ENCODE measurements at regions not wholly inside any gene's neighbourhood (a gene's known extent, or its start where the extent isn't known, plus 50 kb on each side); places are given as distances from the start of the nearest gene placed in this dataset.

DNA sequence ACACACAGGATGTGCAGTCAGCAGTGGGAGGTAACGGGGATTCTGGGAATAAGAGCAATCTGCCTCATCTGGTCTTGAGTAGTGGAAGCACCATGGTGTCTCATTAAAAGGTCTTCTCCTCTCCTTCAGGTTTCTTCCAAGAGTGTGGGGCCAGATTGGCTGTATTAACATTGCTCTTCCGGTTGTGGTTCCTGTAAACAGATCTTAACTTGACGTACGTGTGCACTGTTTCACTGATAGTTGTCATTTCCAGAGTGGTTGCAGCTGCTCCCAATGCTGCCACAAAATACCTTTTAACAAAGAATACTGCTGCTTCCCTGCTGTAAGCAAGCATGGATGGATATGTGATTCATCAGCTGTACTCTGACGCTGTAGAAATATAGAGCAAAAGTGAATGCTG lies 1443.4 kb upstream of the TENM3 start:
- POLR2A ChIA-PET = interaction anchor here (0.6 kb wide), 1 partner anchor 361 kb away, joined by 3 read pairs; no protein-coding TSS in a partner anchor

GRCh38 chr4:180805101-180805500 lies 1438.1 kb upstream of the TENM3 start:
- no peaks in the 10 kb centered on the region for H3K4me1 Mint-ChIP-seq (ENCODE audit: insufficient read depth, unreplicated experiment)
- no peaks in the 10 kb centered on the region for H3K9me3 Mint-ChIP-seq (ENCODE audit: unreplicated experiment)
- no peaks in the 10 kb centered on the region for H3K36me3 Mint-ChIP-seq (ENCODE audit: insufficient read depth, unreplicated experiment)
- DNase-seq (ENCODE audit: unreplicated experiment) = no peak
- BruUV-seq (replicated peaks) = no TSS peak
- no peak overlapping the region for H3K4me3 Mint-ChIP-seq (ENCODE audit: unreplicated experiment)
- no peak for TF ChIP-seq CTCF (IDR thresholded peaks at IDR 0.05; ENCODE audit: unreplicated experiment)
- H3K27me3 Mint-ChIP-seq (ENCODE audit: insufficient read depth, unreplicated experiment) = no peaks in the 10 kb centered on the region
- intact Hi-C loops (cut with micrococcal nuclease) = no loop called here
- POLR2A ChIA-PET = interaction anchor here (0.5 kb wide), 1 partner anchor 1252 kb away, joined by 3 read pairs; no protein-coding TSS in a partner anchor
- no peak overlapping the region for H3K27ac Mint-ChIP-seq (ENCODE audit: low read depth, unreplicated experiment)
- CTCF ChIA-PET = no interaction called here

More for the DNA sequence above, 1443.4 kb upstream of the TENM3 start:
- no peaks in the 10 kb centered on the region for H3K36me3 Mint-ChIP-seq (ENCODE audit: insufficient read depth, unreplicated experiment)
- TF ChIP-seq CTCF (IDR thresholded peaks at IDR 0.05; ENCODE audit: unreplicated experiment) = no peak
- no peaks in the 10 kb centered on the region for H3K9me3 Mint-ChIP-seq (ENCODE audit: unreplicated experiment)
- intact Hi-C loops (cut with micrococcal nuclease) = no loop called here
- H3K27me3 Mint-ChIP-seq (ENCODE audit: insufficient read depth, unreplicated experiment) = no peaks in the 10 kb centered on the region
- no peaks in the 10 kb centered on the region for H3K4me1 Mint-ChIP-seq (ENCODE audit: insufficient read depth, unreplicated experiment)
- H3K4me3 Mint-ChIP-seq (ENCODE audit: unreplicated experiment) = no peak overlapping the region
- DNase-seq (ENCODE audit: unreplicated experiment) = no peak
- H3K27ac Mint-ChIP-seq (ENCODE audit: low read depth, unreplicated experiment) = no peak overlapping the region
- CTCF ChIA-PET = no interaction called here
- BruUV-seq (replicated peaks) = no TSS peak

GRCh38 chr4:180808862-180809261 lies 1434.3 kb upstream of the TENM3 start:
- DNase-seq (ENCODE audit: unreplicated experiment) = no peak
- intact Hi-C loops (cut with micrococcal nuclease) = no loop called here
- ChIA-PET POLR2A (no interaction called here), CTCF (interaction anchor here (1.0 kb wide), 1 partner anchor 18 kb away, joined by 4 read pairs; no protein-coding TSS in a partner anchor)
- BruUV-seq (replicated peaks) = no TSS peak
- TF ChIP-seq CTCF (IDR thresholded peaks at IDR 0.05; ENCODE audit: unreplicated experiment) = no peak
- Mint-ChIP-seq H3K4me1 (ENCODE audit: insufficient read depth, unreplicated experiment) (no peaks in the 10 kb centered on the region), H3K4me3 (ENCODE audit: unreplicated experiment) (no peak overlapping the region), H3K27ac (ENCODE audit: low read depth, unreplicated experiment) (no peak overlapping the region), H3K36me3 (ENCODE audit: insufficient read depth, unreplicated experiment) (no peaks in the 10 kb centered on the region), H3K27me3 (ENCODE audit: insufficient read depth, unreplicated experiment) (no peaks in the 10 kb centered on the region), H3K9me3 (ENCODE audit: unreplicated experiment) (no peaks in the 10 kb centered on the region)

DNA sequence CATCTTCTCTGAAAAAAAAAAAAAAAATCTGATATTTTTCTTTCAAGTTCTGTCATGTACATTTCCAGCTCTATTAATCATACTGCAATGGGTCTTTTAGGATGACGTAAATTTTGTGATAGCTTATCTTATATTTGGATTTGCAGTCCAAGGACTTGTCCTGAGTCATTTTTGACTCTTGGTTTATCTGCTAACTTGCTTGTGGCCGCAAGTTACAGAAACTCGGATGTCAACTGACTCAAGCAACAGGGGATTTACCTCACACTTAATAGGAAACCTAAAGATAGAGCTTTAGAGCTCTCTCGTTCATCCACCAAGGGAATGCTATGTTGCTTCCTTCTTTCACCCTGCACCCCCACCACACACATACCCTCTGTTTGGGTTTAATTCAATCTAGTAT lies 1433.8 kb upstream of the TENM3 start:
- ChIA-PET CTCF (interaction anchor here (0.6 to 1.0 kb wide), 2 partner anchors 18 to 360 kb away, joined by 3 to 4 read pairs; no protein-coding TSS in a partner anchor), POLR2A (interaction anchor here (0.6 kb wide), 1 partner anchor 12 kb away, joined by 4 read pairs; no protein-coding TSS in a partner anchor)
- Mint-ChIP-seq H3K27me3 (ENCODE audit: insufficient read depth, unreplicated experiment) (no peaks in the 10 kb centered on the region), H3K4me3 (ENCODE audit: unreplicated experiment) (no peak overlapping the region), H3K36me3 (ENCODE audit: insufficient read depth, unreplicated experiment) (no peaks in the 10 kb centered on the region), H3K4me1 (ENCODE audit: insufficient read depth, unreplicated experiment) (no peaks in the 10 kb centered on the region), H3K9me3 (ENCODE audit: unreplicated experiment) (no peaks in the 10 kb centered on the region), H3K27ac (ENCODE audit: low read depth, unreplicated experiment) (no peak overlapping the region)
- no TSS peak for BruUV-seq (replicated peaks)
- no peak for DNase-seq (ENCODE audit: unreplicated experiment)
- intact Hi-C loops (cut with micrococcal nuclease) = no loop called here
- TF ChIP-seq CTCF (IDR thresholded peaks at IDR 0.05; ENCODE audit: unreplicated experiment) = no peak
